ENCODE measurements at regions not wholly inside any gene's neighbourhood (a gene's known extent, or its start where the extent isn't known, plus 50 kb on each side); places are given as distances from the start of the nearest gene placed in this dataset.

GRCh38 chr5:93126634-93127033 lies 454.4 kb downstream of the NR2F1-AS1 start:
- TF ChIP-seq CTCF (IDR thresholded peaks at IDR 0.05; ENCODE audit: insufficient read depth, low read length) (no peak), GABPA (IDR thresholded peaks at IDR 0.05; ENCODE audit: low read depth) (no peak), POLR2AphosphoS5 (IDR thresholded peaks at IDR 0.05; ENCODE audit: low read depth) (no peak), SPI1 (IDR thresholded peaks at IDR 0.05; ENCODE audit: borderline replicate concordance, low read depth) (no peak), REST (IDR thresholded peaks at IDR 0.05; ENCODE audit: insufficient replicate concordance, low read depth) (no peak)

Measured in HL-60 (cell line).